GM23248 (cell line): ENCODE measurements at regions not wholly inside any gene's neighbourhood (a gene's known extent, or its start where the extent isn't known, plus 50 kb on each side); places are given as distances from the start of the nearest gene placed in this dataset.

Source experiments
- EZH2 ChIP-seq: fragments of 200-600 bp; sonication (generic); IDR thresholded peaks from 2 replicates; pipeline ENCODE4 v1.6.1; 2018; ENCODE audit warnings: antibody characterized with exemption, mild to moderate bottlenecking; ENCODE audit not compliant: insufficient read depth, poor library complexity, severe bottlenecking
- EZH2phosphoT487 ChIP-seq: fragments of 200-600 bp; sonication (generic); IDR thresholded peaks from 2 replicates; pipeline ENCODE4 v1.6.1; 2018; ENCODE audit warnings: antibody characterized with exemption, moderate library complexity, mild to moderate bottlenecking, low read depth; ENCODE audit not compliant: insufficient read depth

DNA sequence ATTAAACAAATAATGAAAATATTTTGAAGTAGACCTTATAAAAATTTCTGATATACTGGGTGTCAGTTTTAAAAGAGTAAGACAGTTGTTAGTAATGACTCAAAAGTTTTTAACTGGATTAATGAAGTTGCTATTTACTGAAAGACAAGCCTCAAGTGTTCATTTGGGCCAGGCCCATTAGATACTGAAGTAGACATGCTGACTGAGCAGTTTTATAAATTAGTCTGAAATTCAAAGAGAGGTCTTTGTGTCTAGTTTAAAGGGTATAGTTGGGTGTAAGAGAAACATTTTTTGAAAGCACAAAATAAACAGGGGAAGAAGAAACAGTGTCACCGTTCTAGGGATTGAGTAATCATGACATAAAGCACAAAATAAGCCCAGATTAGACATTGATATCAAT is 1577.2 kb downstream of the AMY1C start:
- no peak for TF ChIP-seq EZH2phosphoT487
- no peak for TF ChIP-seq EZH2
